HCT116 (cell line): ENCODE measurements at regions not wholly inside any gene's neighbourhood (a gene's known extent, or its start where the extent isn't known, plus 50 kb on each side); places are given as distances from the start of the nearest gene placed in this dataset.

Experiments used
- CTCF ChIP-seq, 3 experiments: fragments of 200-600 bp in 1 of 3; sonication (generic) in 1 of 3; IDR thresholded peaks in 2 of 3; conservative IDR thresholded peaks in 1 of 3; 2 replicates each; pipeline ENCODE4 v1.5.1; 2012 to 2017; ENCODE audit warnings: low read depth in 2 of 3, low read length in 2 of 3, antibody characterized with exemption in 1 of 3, borderline replicate concordance in 1 of 3, control low read depth in 1 of 3, mild to moderate bottlenecking in 1 of 3, mixed read lengths in 1 of 3, mixed run types in 1 of 3, moderate library complexity in 1 of 3; ENCODE audit not compliant: insufficient read depth in 1 of 3
- POLR2AphosphoS5 ChIP-seq: IDR thresholded peaks from 2 replicates; pipeline ENCODE4 v1.6.1; 2011; ENCODE audit warnings: mild to moderate bottlenecking, low read depth, low read length, moderate library complexity

DNA sequence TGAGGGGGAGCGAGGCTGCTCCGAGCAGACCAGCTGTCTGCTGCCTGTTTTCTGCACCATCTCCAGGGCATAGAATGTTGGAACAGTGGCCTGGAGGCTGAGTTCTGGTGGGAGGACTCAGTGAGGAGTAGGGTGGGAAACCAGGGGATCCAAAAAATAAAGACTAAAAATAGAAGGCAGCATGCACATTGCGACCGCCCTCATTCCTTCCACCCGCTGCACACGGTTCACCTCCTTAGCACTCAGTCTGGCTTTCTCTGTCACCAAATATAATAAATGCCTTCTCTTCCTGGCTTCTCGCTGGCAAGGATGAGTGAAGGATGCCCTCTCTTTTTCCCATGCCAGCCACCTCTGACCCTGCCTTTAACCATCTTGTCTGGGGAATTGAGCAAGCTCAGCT lies 146.2 kb downstream of the AACS start:
- TF ChIP-seq POLR2AphosphoS5: no peak
- no peak for TF ChIP-seq CTCF (IDR thresholded peaks at IDR 0.05 in 2 of 3, conservative IDR thresholded peaks at IDR 0.05 in 1 of 3; ENCODE audit: borderline replicate concordance in 1 of 3, insufficient read depth in 1 of 3, low read depth in 2 of 3, low read length in 2 of 3)
